ENCODE measurements at regions not wholly inside any gene's neighbourhood (a gene's known extent, or its start where the extent isn't known, plus 50 kb on each side); places are given as distances from the start of the nearest gene placed in this dataset.

GRCh38 chr2:129006135-129006886 is 687.6 kb upstream of the HS6ST1 start:
- TF ChIP-seq EZH2phosphoT487 (IDR thresholded peaks at IDR 0.05; ENCODE audit: borderline replicate concordance, low read length) (no peak), CTCF (IDR thresholded peaks at IDR 0.05; ENCODE audit: low read depth, low read length, poor library complexity, severe bottlenecking) (no peak)
- H3K36me3 ChIP-seq (ENCODE audit: control insufficient read depth, low read length): no peaks in the 10 kb centered on the region

GRCh38 chr2:129006901-129007300 is 688.2 kb upstream of the HS6ST1 start:
- Histone ChIP-seq H3K4me2 (ENCODE audit: low read length) (no peak overlapping the region), H3K4me3 (ENCODE audit: low read length) (no peak overlapping the region), H3K4me1 (ENCODE audit: control insufficient read depth, low read length) (no peaks in the 10 kb centered on the region), H3F3A (ENCODE audit: control insufficient read depth, insufficient read depth) (no peaks in the 10 kb centered on the region), H3K79me2 (ENCODE audit: control insufficient read depth, low read length) (no peaks in the 10 kb centered on the region), H3K9me3 (ENCODE audit: control insufficient read depth, insufficient read depth, low read length) (no peaks in the 10 kb centered on the region), H3K27me3 (ENCODE audit: control insufficient read depth, low read length) (no peaks in the 10 kb centered on the region), H3K27ac (ENCODE audit: low read depth, low read length) (no peak overlapping the region), H3K9me2 (replicated peaks; ENCODE audit: control insufficient read depth, low read length) (no peaks in the 10 kb centered on the region), H4K20me1 (ENCODE audit: control insufficient read depth, insufficient read depth, low read depth, low read length) (no peaks in the 10 kb centered on the region), H3K36me3 (ENCODE audit: control insufficient read depth, low read length) (no peaks in the 10 kb centered on the region)
- TF ChIP-seq CTCF (IDR thresholded peaks at IDR 0.05; ENCODE audit: low read depth, low read length, poor library complexity, severe bottlenecking) (no peak), EZH2phosphoT487 (IDR thresholded peaks at IDR 0.05; ENCODE audit: borderline replicate concordance, low read length) (no peak)

More at GRCh38 chr2:129006135-129006886, 687.6 kb upstream of the HS6ST1 start:
- Histone ChIP-seq H3K4me3 (ENCODE audit: low read length) (no peak overlapping the region), H3K79me2 (ENCODE audit: control insufficient read depth, low read length) (no peaks in the 10 kb centered on the region), H3F3A (ENCODE audit: control insufficient read depth, insufficient read depth) (no peaks in the 10 kb centered on the region), H3K9me3 (ENCODE audit: control insufficient read depth, insufficient read depth, low read length) (no peaks in the 10 kb centered on the region), H3K27ac (ENCODE audit: low read depth, low read length) (no peak overlapping the region), H3K9me2 (replicated peaks; ENCODE audit: control insufficient read depth, low read length) (no peaks in the 10 kb centered on the region), H4K20me1 (ENCODE audit: control insufficient read depth, insufficient read depth, low read depth, low read length) (no peaks in the 10 kb centered on the region), H3K4me2 (ENCODE audit: low read length) (no peak overlapping the region), H3K27me3 (ENCODE audit: control insufficient read depth, low read length) (no peaks in the 10 kb centered on the region), H3K4me1 (ENCODE audit: control insufficient read depth, low read length) (no peaks in the 10 kb centered on the region)

- H3K4me1 ChIP-seq (ENCODE audit: control insufficient read depth, low read length): no peaks in the 10 kb centered on the region
- H3K4me2 ChIP-seq (ENCODE audit: low read length): no peak overlapping the region
- TF ChIP-seq EZH2phosphoT487 (IDR thresholded peaks at IDR 0.05; ENCODE audit: borderline replicate concordance, low read length) (no peak), CTCF (IDR thresholded peaks at IDR 0.05; ENCODE audit: low read depth, low read length, poor library complexity, severe bottlenecking) (no peak)
- no peaks in the 10 kb centered on the region for H3K9me2 ChIP-seq (replicated peaks; ENCODE audit: control insufficient read depth, low read length)
- H3K4me3 ChIP-seq (ENCODE audit: low read length): no peak overlapping the region
- no peaks in the 10 kb centered on the region for H3K36me3 ChIP-seq (ENCODE audit: control insufficient read depth, low read length)
- H3K27ac ChIP-seq (ENCODE audit: low read depth, low read length): no peak overlapping the region
- H3K9me3 ChIP-seq (ENCODE audit: control insufficient read depth, insufficient read depth, low read length): no peaks in the 10 kb centered on the region
- H3K79me2 ChIP-seq (ENCODE audit: control insufficient read depth, low read length): no peaks in the 10 kb centered on the region
- no peaks in the 10 kb centered on the region for H3K27me3 ChIP-seq (ENCODE audit: control insufficient read depth, low read length)
- H3F3A ChIP-seq (ENCODE audit: control insufficient read depth, insufficient read depth): no peaks in the 10 kb centered on the region
- no peaks in the 10 kb centered on the region for H4K20me1 ChIP-seq (ENCODE audit: control insufficient read depth, insufficient read depth, low read depth, low read length)
Observed at GRCh38 chr2:129008055-129008880, 689.6 kb upstream of the HS6ST1 start.

All from DOHH2 (cell line).